ENCODE measurements at regions not wholly inside any gene's neighbourhood (a gene's known extent, or its start where the extent isn't known, plus 50 kb on each side); places are given as distances from the start of the nearest gene placed in this dataset.

GRCh38 chr14:95462491-95462890 is 54.0 kb downstream of the SYNE3 start:
- TF ChIP-seq CTCF (IDR thresholded peaks at IDR 0.05; ENCODE audit: low read depth, low read length, poor library complexity, severe bottlenecking) (no peak), EZH2phosphoT487 (IDR thresholded peaks at IDR 0.05; ENCODE audit: borderline replicate concordance, low read length) (no peak)
